ENCODE measurements at regions not wholly inside any gene's neighbourhood (a gene's known extent, or its start where the extent isn't known, plus 50 kb on each side); places are given as distances from the start of the nearest gene placed in this dataset.

DNA sequence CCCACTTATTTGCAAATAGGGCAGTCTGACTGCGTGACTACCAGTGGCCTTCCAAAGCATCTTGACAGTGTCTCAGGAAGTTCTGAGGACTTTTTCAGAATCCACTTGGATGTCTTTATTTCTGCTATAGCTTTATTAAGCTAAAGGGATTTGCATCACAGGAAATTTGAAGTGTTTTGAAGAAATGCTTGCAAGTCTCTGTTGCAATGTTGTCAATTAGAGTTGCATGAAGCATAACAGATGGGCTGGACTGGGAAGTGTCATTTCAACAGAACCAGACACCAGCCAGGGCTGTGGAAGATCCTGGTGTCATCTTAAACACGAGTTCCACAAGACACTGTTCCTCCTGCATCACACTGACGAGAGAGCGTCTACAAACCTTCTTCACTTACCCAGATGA, 224.5 kb downstream of the EN1 start:
- no peak for DNase-seq (ENCODE audit: low spot score in 2 of 2)
- no peak for FAIRE-seq

DNA sequence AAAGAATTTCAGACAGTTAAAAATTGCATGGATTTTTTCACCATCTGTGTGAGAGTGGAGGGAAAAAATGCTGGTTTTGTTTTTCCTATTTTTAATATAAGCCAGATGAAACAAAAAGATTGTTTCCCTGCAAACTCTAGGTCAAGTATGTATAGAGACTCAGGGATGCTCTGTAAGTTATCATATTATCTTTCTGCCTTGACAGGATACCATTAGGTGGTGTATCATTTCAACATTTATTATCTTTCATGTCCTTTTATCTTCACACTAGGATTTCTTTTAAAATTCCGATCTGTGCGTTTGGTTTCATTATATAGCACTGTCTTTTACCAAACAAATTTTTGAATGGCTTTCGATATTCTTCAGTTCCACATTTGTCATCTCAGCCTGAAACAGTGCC, 225.3 kb downstream of the EN1 start:
- no peak for FAIRE-seq
- DNase-seq (ENCODE audit: low spot score in 2 of 2), result no peak

DNA sequence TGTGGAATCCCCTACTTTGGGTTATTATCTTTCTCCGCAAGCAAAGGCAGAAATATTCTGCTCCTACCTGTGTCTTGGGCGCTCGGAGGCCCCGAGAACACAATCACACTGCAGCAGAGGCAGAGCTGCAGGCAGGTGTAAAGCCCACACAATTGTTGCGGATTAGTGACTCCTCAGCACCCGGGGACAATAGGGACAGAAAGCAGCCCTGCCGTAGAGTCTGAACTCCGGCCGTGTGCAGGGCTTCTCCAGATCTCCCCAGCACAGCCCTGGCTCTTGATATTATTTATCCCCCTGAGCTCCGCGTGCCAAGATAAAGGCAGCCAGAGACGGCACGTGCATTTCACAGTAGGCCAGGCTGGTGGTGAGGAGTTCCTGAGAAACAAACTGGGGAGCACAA, 229.2 kb downstream of the EN1 start:
- DNase-seq (ENCODE audit: low spot score in 2 of 2) (no peak), FAIRE-seq (no peak)

DNA sequence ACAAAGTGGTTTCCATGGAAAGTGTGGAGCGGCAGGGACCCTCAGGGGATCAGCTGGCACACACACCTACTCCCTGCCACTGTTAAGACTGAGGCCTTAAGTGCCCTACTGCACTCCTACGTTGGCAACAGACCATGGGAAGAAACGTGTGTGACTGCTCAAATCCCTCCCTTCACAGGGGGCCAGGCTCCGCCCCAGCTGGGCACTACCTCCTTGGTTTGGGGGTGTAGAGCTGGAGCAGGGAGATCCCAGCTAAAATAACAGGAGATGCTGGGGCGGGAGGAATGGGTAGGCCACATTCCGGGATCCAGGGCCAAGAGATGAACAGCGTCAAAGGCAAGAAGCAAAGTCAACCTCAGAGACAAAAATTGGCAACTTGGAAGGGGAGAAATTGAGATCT, 231.0 kb downstream of the EN1 start:
- DNase-seq (ENCODE audit: low spot score in 2 of 2) (no peak), FAIRE-seq (no peak)

DNA sequence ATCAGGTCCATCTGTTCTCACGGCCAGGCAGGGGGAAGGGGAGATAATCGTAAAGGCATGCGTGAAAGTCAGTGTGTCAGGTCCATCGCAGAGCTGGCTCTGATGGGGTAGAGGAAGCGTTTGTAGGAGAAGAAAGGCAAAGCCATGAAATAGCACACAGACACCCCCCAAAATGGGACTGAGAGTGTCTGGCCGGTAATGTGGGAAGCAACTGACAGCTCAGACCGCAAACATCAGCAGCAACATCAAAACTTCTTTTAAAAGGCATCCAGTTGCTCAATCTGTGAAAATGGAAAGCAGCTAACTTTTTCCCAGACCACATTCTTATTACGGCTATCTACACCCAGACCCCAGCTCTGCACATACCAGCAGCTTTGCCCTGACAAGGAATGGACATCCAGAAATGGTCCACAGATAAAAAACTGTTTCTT, 232.6 kb downstream of the EN1 start:
- FAIRE-seq (no peak), DNase-seq (ENCODE audit: low spot score in 2 of 2) (no peak)

DNA sequence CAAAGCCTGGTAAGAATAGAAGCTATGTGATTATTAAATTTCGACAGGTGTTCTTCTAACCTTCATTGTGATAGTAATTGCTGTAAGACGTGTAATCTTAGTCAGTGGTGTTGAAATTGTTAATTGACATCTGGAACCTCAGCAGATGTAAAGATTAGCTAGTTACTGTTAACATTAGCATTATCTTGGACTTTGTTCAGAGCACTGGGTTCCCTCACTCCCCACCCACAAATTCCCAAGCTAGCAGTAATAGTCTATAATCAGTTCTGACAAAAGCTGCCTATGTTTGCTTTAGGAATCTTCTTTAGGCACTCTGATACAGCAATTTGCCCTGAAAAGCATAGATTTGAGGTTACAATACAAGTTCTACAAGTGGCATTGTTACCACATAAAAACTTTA, 233.7 kb downstream of the EN1 start:
- no peak for DNase-seq (ENCODE audit: low spot score in 2 of 2)
- no peak for FAIRE-seq

DNA sequence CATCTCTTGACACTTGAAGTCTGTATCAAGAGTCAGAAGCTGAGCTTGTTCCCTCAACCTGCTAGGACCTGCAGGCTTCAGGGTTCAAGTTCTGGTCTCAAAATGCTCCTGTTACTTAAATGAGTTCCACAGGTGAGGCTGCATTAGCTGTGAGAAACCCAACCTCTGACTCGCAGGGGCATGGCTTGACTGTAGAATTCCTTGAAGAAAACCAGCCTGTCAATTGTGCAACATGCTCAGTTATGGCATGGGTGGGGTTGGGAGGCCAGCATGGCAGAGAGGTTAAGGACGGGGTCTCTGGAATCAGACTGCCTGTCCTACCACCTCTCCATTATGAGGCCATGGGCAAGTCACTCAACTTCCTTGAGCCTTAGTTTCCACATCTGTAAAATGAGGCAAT, 235.8 kb downstream of the EN1 start:
- FAIRE-seq, result no peak
- no peak for DNase-seq (ENCODE audit: low spot score in 2 of 2)

DNA sequence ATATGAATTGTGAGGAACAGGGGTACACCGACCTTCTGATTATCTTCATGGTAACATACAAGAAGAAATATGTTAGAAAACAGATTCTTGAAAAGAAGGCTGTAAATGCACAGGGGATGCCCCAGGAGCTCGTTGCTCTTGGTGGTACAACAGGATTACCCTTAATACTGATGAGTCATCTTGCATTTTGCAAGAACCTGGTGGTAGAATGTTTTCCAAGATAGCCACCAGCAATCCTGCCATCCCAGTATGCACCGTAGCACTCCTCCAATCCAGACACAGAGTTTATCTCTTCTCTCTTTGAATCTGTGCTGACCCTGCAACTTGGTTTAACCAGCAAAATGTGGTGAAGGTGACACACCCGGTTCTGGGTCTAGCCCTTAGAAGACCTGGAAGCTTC, 238.3 kb downstream of the EN1 start:
- FAIRE-seq (no peak), DNase-seq (ENCODE audit: low spot score in 2 of 2) (no peak)

DNA sequence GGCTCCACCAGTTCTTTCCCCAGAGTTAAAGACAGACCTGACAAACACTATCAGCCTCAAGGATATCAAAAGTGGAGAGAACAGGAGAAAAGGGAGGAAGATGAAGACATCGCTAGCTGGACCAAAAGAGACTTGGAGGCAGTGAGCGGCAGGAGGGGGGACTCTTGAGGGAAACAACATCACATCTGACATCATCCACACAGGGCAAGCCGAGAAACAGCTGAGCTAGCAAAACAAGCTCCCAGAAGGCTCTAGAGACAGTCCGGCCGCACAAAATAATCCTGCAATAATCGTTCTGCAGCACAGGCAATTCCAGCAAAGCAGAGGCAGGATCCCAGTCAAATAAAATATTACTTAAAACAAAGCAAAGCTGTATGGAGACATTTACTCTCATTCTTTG, 239.8 kb downstream of the EN1 start:
- FAIRE-seq (no peak), DNase-seq (ENCODE audit: low spot score in 2 of 2) (no peak)

DNA sequence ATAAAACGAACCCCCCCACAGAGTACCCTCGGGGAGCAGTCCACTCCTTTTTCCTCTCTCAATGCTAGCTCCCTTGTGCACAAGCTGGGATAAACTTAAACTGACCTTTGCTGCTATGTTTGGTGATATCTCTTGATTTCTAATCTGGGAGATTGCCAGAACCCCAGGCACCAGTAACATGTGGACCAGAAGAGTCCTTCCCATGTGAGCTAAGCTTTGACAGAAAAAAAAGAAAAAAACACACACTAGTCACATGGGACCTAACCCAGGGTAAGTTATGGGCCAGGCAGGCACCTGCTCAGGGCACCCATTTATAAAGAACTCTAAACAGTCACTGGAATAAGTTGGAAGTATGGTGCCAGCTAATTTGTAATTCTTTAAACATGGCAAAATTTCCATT, 242.6 kb downstream of the EN1 start:
- no peak for DNase-seq (ENCODE audit: low spot score in 2 of 2)

DNA sequence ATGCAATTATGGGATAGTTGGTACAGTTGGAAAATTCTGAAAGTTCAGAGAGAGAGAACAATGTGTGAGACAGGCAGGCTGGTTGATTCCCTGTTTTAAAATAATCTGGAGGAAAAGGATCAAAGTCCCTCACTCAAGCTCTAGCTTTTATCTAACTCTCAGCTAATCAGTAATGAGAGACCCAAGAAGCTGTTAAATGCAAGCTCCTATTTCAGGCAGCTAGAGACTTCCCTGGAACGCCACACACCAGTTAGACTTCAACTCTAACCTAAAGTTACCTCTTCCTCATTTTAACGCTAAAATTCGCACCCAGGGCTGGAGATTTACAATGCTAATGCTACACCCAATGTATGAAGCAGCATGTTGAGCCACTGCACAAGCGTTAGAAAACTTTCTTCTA, 243.1 kb downstream of the EN1 start:
- no peak for DNase-seq (ENCODE audit: low spot score in 2 of 2)
- FAIRE-seq, result no peak

More for the DNA sequence above, 242.6 kb downstream of the EN1 start:
- FAIRE-seq, result no peak

DNA sequence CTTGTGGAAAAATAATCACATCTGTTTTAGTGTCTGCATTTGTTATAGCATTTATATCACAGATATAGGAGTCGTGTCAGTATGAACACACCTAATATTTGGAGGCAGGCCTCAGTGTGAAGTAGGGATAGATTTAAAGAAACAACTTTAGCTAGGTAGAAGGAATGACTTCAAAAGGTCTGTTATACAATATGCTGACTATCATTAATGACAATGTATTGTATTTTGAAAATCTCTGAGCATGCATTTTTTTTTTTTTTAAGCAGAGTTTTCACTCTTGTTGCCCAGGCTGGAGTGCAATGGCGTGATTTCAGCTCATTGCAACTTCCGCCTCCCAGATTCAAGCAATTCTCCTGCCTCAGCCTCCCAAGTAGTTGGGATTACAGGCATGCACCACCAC, 248.3 kb downstream of the EN1 start:
- no peak for FAIRE-seq
- no peak for DNase-seq (ENCODE audit: low spot score in 2 of 2)

DNA sequence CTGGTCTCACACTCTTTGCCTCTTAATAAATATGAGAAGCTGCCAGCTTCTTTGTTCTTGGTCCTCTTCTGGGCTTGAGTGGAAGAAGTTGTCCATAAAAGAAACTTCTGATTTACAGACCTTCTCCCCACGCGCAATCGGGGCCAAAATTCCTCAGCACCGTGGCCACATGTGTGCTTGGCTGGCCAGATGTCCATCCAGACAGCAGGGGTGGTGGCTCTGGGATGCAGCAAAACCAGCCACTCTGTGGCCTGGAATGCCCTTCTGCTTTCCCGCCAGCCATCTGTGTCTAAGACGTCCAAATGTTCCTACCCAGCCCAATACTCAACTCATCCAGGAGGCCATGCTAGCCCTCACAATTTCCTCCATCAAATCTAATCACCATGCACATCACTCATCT, 250.8 kb downstream of the EN1 start:
- no peak for FAIRE-seq
- DNase-seq (ENCODE audit: low spot score in 2 of 2), result no peak

DNA sequence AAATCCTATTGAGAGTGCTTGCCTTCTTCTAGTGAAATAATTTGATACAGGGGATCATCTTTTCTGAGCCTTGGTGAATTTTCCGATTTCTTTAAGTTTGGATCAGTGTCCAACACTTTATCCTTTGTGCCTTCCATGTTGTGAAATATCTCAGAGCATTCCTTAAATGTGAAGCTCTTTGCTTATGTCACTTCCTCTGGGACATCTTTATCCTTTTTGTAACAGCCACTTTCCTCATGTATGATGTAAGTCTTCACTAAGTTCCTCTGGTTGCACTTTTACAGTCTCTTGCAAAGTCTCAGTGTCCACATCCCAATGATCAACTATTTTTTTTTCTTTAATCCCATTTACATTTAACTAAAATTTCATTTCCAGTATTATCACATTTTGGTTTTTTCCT, 254.2 kb downstream of the EN1 start:
- FAIRE-seq (no peak), DNase-seq (ENCODE audit: low spot score in 2 of 2) (no peak)

DNA sequence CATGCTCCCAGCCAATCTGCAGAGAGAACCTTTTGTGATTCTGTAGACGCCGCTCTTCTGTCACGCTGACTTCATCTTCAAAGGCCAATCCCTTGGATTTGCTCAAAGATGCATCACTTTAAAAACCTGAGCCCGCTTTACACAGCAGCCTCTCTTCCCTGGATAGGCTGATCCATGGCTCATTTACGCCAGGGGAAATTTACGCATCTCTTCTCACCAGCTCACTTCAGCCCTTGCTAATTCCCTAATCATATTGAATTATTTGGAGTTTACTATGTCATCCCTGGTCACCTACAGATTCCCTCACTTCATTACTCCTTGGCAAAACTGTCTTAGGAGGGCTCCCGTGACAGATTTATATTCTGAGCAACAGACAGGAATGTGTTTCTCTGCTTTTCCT, 256.2 kb downstream of the EN1 start:
- FAIRE-seq (no peak), DNase-seq (ENCODE audit: low spot score in 2 of 2) (no peak)

DNA sequence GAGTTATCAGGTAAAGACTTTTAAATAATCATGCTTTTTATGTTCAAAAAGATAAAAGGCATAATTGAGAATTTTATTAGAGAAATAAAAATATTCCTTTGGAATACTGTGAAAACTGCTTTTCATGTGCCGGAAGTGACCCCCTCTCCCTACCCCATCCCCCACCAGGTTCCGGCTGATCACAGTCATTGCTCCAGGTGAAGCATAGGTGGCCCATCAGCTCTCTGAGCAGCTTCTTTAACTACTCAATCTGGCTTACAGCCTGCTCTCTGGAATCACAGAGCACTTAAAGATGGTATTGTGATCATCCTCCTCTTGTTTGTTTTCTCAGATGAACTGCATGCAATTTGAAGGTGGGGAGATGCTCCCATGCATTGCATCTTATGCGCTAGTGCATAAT, 257.7 kb downstream of the EN1 start:
- no peak for DNase-seq (ENCODE audit: low spot score in 2 of 2)
- no peak for FAIRE-seq

DNA sequence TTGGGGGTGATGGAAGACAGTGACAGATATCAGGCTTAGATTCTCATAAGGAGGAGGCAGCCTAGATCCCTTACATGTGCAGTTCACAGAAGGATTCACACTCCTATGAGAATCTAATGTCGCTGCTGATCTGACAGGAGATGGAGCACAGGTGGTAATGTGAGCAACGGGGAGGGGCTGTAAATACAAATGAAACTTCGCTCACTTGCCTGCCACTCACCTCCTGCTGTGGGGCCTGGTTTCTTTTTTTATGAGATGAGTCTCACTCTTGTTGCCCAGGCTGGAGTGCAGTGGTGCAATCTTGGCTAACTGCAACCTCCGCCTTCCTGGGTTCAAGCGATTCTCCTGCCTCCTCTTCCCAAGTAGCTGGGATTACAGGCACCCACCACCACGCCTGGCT, 258.6 kb downstream of the EN1 start:
- no peak for FAIRE-seq
- no peak for DNase-seq (ENCODE audit: low spot score in 2 of 2)

DNA sequence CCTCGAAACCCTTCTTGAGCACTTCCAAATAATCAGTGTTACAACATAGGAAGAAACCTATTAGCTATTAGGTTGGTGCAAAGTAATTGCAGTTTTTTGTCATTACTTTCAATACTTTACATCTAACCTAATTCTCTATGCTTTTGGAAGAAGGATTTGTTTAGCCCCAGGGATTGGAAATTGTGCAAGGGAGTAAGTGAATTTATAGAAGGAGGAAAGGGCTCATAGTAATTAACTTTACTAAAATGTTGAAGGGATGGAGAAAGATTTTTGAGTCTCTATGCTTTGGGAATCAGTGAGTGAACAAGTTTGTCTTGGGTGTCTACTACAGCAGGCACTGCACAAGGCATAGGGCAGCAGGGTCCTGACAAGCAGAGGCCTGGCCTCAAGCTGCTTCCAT, 261.1 kb downstream of the EN1 start:
- no peak for FAIRE-seq
- no peak for DNase-seq (ENCODE audit: low spot score in 2 of 2)

DNA sequence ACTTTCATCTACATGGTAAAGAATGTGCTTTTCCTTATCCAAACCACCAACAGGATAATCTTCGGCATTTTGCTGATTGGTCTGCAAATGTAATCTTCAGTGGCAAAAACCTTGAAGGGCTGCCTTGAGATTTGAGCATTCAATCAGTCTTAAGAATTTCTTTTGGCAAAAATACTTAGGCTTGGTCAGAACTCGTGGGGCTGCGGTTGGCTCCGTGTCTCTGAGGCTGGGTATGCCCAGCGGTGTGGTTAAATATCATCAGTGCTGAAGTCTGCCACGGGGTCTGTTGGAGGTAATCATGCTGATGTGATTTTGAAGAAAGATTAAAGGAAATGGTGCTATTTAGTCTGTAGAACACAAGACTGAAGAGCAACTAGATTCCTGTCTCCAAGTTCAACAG, 262.6 kb downstream of the EN1 start:
- FAIRE-seq, result no peak
- no peak for DNase-seq (ENCODE audit: low spot score in 2 of 2)

DNA sequence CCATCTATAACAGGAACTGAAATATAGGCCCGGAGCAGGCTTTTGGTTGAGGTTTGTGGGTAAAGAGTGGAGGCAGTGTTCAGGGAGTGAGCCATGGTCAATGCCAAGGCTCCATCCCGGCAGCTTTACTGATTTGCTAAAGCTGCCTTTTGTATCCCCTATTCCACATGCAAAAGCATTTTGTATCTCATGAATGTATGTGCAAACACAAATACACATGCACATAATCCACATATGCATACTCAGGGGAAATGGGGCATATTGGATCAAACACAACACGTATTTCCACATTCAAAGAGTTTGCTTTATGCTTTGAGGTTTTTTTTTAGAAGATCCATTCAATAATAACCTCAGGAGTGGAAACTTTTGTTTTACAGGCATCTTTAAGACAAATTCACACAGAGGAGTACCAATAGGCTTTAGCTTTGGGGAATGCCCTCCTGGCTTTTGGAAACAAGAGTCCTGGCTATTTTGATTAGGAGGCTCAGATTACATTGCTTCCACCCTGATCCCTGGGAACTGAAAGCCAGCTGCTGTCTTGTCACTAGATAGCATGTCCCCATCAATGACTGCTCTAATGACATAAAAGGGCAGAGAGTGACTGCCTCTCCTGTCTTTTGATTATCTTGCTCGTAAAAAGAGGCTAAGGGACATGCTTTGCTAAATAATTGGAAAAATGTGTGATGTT, 263.2 kb downstream of the EN1 start:
- DNase-seq (ENCODE audit: low spot score in 2 of 2), result no peak
- no peak for FAIRE-seq

DNA sequence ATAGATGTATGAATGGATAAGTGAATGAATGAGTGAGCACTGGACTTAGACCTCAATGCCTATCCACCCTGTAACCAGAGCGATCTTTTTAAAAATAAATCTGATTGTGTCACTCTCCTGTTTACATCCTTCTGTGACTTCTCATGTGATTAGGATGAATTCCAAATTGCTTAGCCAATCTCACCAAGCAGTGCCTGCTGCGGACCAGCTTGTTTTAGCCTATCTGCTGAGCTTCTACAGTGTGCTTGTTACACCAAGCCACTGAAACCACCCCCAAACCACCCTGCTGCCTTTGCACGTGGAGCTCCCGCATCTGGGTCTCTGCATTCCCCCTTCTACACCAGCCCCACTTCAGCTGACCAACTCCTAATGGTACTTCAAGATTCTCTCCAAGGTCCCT, 265.4 kb downstream of the EN1 start:
- no peak for DNase-seq (ENCODE audit: low spot score in 2 of 2)
- no peak for FAIRE-seq

DNA sequence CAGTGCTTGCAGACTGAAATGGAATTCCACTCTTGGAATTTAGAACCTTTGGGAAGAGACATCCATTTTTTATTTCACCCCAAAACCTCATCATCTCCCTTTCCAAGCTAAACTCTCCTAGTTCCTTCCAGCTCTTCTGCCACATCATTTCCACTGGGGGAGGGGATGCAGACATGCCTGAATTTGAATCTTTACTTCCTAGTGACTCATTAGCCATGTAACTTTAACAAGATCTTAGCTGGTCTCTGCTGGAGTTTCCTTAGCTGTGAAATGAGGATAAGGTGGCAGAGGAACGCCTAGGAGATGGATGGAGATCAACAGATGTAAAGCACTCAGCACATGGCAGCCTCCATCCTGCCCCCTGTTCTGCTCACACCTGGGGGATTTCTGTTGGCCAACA, 266.8 kb downstream of the EN1 start:
- FAIRE-seq, result no peak
- no peak for DNase-seq (ENCODE audit: low spot score in 2 of 2)

DNA sequence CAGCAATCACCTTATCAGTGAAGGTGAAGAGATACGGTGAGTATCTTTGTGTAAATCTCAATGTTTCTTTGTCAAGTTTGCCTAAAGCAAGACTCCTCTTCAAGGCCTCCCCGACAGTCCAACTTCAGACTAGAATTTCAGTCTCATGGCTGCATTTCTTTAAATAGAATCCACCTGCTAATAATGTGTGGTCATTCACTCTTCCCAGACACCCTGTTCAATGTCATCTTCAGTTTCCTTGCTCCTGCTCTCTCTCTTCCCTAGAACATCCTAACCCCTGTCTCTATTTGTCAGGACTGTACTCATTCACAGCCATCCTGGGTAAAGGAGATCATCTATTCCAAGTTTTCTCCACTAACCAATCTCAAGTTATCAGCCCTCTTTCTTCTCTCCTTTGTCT, 267.3 kb downstream of the EN1 start:
- FAIRE-seq, result no peak

More for the DNA sequence above, 267.3 kb downstream of the EN1 start:
- no peak for DNase-seq (ENCODE audit: low spot score in 2 of 2)
